GM21619 (cell line): ENCODE measurements at regions not wholly inside any gene's neighbourhood (a gene's known extent, or its start where the extent isn't known, plus 50 kb on each side); places are given as distances from the start of the nearest gene placed in this dataset.
A peak's percentile ranks its signal among the peaks of the same experiment; 100 is the strongest.
"Not testable (repeated sequence)": the region's sequence is repeated elsewhere in the genome, so short reads cannot be mapped to it uniquely, and the experiment has no call there.

Experiments
- ATAC-seq: cut with Tn5 transposase; IDR thresholded peaks from one replicate; pipeline ENCODE4 v1.9.1; 2021; ENCODE audit not compliant: unreplicated experiment

GRCh38 chr14:53858345-53858684 lies 98.3 kb downstream of the BMP4 start:
- no peak for ATAC-seq

GRCh38 chr14:53857625-53858344 lies 98.8 kb downstream of the BMP4 start:
- no peak for ATAC-seq

GRCh38 chr14:53855574-53855973 lies 101.1 kb downstream of the BMP4 start:
- ATAC-seq, result no peak

- ATAC-seq, result no peak
These were observed 101.5 kb downstream of the BMP4 start for GRCh38 chr14:53855127-53855526.

GRCh38 chr14:53851394-53852090 lies 105.1 kb downstream of the BMP4 start:
- ATAC-seq, result no peak

- no peak for ATAC-seq
These were observed 105.8 kb downstream of the BMP4 start for GRCh38 chr14:53850714-53851296.

- no peak for ATAC-seq
These were observed 107.1 kb downstream of the BMP4 start for GRCh38 chr14:53849549-53849948.

GRCh38 chr14:53848854-53849253 lies 107.8 kb downstream of the BMP4 start:
- no peak for ATAC-seq

GRCh38 chr14:53847881-53848280 lies 108.7 kb downstream of the BMP4 start:
- ATAC-seq, result no peak

GRCh38 chr14:53847057-53847456 lies 109.6 kb downstream of the BMP4 start:
- ATAC-seq, result no peak

- ATAC-seq, result no peak
These were observed 110.6 kb downstream of the BMP4 start for GRCh38 chr14:53845813-53846693.

- ATAC-seq, result no peak
These were observed 113.7 kb downstream of the BMP4 start for GRCh38 chr14:53842938-53843337.

GRCh38 chr14:53841109-53842099 lies 115.2 kb downstream of the BMP4 start:
- ATAC-seq, result no peak

GRCh38 chr14:53840444-53840843 lies 116.2 kb downstream of the BMP4 start:
- ATAC-seq, result no peak

GRCh38 chr14:53838374-53838773 lies 118.3 kb downstream of the BMP4 start:
- ATAC-seq, result no peak

GRCh38 chr14:53837656-53838055 lies 119.0 kb downstream of the BMP4 start:
- not testable (repeated sequence) for ATAC-seq

- no peak for ATAC-seq
These were observed 120.1 kb downstream of the BMP4 start for GRCh38 chr14:53836551-53836950.

- ATAC-seq, result no peak
These were observed 127.8 kb downstream of the BMP4 start for GRCh38 chr14:53828820-53829219.

GRCh38 chr14:53824061-53824460 lies 132.6 kb downstream of the BMP4 start:
- ATAC-seq, result peak; percentile 87

- no peak for ATAC-seq
These were observed 142.2 kb downstream of the BMP4 start for GRCh38 chr14:53814392-53814791.
